Right hindlimb (tissue), 1 donor: ENCODE measurements at regions not wholly inside any gene's neighbourhood (a gene's known extent, or its start where the extent isn't known, plus 50 kb on each side); places are given as distances from the start of the nearest gene placed in this dataset.

Source experiments
- DNase-seq: peaks from one replicate; pipeline ENCODE4 v3.0.0-alpha.2; 2018

DNA sequence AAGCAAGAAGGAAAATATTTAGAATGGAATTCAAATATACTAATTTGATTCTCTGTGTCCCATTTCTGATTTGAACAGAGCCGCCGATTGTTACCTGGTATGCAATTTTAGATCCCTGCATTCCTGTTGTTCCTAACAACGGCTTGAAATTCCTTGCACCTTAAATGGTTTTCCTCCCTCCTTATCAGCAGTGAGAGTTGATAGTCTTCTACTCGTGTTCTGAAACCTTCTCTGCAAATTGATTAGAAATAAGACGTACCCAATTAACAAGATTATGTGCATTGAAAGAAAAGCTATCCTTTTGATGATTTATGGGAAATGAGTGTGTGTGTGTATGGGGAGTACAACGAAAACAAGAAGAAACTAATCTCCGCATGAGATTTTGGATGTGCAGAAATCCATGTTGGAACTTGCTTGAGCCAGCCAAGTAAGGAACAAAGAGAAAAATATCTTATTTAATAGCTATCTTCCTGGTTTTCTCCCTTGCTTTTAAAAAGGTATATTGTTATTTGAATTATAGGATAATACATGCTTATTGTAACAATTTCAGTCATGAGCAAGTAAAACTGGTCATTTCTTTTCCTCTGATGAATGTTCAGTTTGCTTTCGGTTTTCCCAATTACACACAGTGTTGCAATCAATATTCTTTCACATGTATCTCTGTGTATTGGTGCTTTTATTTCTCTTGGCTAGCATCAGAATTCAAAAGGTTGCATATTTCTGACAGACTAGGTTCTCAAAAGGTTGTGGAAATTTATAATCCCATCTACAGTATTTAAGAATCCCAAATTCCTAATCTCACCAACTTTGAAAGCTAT is 211.1 kb upstream of the ACTBL2 start:
- DNase-seq: no peak

DNA sequence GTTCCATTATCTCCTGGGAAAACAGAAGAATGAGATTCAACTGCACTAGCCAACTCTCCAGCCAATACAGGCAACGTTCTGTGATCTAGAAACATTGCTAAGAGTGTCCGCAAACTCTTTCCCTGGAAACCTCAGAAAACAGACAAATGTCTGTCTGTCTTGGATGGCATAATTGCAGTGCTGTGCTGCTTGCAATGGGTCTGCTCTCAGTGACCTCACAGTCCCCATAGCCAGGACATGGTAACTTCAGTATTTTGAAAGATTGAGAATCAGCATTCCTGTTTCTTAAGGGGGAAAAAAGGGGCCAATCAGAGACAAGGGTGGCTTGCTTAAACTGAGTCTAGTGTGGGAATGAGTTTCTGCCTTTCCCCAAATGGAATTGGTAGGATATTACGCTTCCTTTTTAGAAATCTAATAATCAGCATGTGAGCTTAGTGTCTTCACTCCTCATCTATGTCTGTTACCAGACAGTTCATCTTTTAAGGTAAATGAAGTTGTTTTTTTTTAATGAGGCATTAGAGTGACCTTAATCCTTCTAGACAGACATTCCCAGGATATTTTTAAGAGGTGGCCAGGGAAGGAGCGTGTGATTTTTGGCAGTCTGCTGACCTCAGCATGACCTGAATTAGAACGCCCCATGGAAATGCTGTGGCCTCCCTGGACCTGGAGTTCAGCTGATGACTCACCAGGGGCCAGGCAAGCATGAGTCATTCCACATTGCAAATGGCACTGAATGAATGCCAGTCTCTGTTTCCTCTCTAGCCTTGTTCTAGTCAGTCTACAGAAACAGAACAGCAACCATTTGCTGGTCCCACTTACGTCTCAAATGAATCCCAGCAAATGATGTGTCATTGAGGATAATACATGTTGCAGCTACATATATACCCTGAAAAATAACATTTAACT is 210.2 kb upstream of the ACTBL2 start:
- DNase-seq: peak; percentile 43

DNA sequence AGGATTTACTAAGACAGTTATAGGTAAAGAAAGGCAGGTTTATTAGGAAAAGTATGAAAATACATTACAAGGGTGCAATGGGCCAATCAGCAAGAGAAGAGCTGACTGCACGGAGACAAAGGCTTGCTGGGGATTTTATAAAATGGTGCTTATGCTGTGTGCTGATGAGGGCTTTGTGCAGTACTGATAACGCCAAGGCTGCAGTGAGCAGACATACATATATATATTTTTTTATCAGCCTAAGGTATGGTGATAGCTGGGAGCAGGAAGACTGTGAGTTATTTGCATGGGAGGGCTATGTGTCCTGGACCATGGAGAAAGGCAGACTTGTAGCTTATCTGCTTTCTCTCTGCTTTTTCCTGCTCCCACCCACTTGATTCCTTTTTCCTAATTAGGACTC is 208.1 kb upstream of the ACTBL2 start:
- no peak for DNase-seq

DNA sequence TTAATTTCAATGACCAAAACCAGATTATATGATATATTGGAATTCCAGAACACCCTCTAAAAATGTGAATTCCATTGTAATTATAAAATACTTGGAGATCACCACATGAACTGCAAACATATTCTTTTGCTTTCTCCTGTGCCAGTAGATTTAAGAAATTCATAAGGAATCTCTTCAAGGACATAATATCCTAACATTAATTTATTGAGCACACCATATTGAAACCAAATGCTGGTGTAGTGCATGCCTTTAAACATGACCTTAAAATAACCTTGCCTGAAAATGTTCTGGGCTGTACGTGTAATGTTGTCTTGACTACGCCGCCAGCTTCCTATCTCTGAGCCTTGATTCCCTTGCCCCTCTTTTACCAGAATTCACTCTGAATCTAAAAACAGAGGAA is 205.0 kb upstream of the ACTBL2 start:
- no peak for DNase-seq

DNA sequence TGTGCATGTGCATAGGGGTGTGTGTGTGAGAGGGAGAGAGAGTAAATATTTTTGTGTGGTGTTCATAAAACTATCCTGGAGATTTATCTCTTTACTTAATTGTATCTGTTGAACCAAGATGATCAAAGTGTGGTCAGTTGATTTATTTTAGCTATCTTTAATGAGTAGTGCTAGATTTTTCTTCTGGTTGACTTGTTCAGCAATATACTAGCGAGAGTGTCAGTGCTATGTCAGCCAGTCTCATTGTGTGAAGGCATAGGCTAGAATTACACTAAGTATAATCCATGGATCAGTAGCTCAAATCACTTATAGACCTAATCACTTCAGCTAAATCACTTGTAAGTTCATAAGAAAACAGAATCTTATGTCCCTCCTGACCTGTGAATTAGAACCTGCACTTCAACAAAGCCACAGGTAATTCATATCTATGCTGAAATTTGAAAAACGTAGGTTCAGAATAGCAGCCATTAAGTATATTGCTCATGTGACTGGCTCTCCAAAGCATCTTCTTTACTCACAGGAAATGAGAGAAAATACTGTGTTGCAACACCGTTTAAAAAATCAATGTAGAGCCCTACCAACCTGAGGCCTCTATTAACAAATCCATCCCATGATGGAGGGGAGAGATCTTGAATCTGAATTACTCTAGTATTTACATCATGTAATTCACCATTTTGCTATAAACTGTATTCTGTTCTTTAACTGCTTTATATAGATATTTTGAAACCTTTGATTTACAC is 203.1 kb upstream of the ACTBL2 start:
- no peak for DNase-seq

DNA sequence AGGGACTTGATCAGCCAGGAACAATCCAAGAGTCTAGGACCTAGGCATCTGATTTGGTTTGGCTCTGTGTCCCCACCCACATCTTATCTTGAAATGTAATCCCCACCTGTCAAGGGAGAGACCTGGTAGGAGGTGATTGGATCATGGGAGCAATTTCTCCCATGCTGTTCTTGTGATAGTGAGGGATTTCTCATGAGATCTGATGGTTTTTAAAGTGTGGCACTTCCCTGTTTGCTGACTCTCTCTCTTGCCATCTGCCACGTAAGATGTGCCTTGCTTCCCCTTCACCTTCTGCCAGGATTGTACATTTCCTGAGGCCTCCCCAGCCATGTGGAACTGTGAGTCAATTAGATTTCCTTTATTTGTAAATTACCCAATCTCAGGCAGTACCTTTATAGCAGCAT is 201.7 kb upstream of the ACTBL2 start:
- DNase-seq: no peak

DNA sequence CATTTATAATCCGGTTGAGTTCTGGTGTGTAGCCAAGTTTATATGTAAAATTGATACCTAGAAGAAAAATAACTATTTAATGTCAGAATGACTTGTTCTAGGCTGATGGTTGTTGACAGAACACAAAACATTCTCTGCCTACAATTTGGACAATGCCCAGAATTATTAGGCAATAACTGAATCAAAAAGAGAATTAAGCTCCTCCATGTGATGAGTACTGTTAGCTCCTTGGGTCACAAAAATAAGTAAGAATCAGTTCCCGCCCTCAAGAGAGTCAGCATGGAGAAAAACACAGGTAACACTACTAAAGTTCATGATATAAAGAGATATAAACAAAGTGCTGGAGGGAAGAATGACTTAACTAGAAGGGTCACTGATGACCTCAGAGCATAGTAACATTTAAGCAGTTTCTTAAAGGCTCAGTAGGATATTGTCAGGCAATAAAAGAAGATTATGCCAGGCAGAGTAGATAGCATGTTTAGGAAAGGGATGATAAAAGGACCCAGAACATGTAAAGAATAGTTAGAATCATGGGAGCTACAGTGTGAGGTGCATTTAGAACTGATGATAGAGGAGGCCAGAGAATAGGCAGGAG is 200.5 kb upstream of the ACTBL2 start:
- no peak for DNase-seq

DNA sequence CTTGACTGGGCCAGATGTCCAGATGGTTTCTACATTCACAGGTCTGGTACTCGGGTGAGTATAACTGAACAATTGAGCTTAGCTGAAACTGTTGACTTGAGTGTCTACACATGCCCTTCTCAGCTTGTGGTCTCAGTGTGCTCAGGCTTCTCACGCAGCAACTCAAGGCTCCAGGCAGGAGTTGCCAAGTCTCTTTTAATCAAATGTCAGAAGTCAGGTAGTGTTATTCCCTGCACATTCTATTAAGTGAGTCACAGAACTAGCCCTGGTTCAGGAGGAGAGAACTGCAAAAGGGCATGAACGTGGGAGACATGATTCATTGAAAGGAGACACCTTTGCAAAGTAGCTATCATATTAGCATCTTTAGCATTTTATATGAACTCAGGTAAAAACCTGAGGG is 199.3 kb upstream of the ACTBL2 start:
- DNase-seq: no peak

DNA sequence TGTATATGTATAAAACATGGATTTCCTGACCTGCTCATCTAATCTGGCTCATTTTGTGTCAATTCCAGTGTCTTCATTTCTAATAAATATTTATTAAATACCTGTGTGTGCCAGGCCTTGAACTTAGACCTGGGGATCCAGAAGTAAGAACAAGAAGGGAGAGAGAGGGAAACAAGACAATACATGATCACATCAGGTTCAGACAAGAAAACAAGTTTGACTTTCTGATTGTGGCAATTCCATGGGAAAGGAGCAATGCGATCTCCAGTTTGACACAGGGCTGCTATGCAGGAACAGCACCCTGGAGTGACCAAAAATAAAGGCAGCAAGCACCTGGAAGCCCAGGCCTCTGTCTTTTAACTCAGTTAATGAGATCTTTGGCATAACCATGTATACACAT is 198.1 kb upstream of the ACTBL2 start:
- DNase-seq: no peak

DNA sequence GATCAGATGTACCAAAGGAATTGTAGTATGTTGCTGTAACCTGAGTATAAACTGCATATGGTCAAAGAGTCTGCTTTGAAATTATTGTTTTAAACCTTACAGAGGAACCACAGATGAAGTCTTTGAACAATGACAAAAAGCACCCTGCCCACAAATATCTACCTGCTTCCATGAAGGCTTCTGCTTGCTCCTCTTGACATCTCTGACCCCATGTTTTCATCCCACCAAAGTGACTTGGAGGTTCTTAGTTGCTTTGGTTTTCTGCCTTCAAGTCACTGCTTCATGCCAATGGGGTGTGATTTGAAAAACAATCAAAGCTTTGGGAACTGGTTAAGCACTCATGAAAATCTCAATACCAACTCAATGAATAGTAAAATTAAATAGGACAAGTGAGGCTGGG is 194.6 kb upstream of the ACTBL2 start:
- no peak for DNase-seq

DNA sequence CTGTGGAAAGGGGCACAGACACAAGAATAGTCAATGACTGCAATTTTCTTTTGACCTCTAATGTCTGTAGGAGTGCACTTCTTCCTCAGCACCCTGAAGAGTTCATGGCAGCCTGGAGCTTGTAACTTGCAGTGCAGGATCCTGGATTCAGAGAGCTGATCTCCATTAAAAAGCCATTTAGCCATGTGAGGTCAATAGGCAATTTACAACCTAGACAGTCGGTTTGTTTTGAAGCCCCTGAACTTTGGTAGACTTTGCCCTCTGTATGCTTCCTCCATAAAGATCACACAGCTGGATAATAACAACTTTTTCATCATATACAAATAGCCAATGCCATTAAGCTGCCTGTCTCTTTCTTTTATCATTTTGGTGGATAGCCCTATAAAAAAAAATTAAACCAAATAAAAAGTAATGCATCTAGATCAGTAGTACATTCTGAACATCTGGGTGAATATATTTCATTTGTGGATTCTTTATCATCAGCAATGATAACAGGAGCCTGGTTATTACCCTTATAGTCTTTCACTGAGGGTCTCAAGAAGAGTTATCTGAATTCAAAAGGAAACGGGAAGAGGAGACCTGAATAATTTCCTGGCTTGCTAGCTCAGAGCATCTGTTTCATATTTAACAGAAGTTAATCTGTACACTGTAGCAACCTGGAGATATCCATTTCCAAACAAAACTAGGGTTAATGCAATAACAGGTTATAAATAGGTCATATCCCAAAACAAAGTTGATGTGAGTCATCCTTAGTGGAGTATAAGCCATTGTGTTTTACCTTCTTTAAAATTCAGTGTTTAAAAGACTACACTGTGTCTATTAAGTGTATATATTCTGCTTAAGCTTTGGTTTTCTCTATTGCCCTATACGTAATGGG is 193.8 kb upstream of the ACTBL2 start:
- no peak for DNase-seq

DNA sequence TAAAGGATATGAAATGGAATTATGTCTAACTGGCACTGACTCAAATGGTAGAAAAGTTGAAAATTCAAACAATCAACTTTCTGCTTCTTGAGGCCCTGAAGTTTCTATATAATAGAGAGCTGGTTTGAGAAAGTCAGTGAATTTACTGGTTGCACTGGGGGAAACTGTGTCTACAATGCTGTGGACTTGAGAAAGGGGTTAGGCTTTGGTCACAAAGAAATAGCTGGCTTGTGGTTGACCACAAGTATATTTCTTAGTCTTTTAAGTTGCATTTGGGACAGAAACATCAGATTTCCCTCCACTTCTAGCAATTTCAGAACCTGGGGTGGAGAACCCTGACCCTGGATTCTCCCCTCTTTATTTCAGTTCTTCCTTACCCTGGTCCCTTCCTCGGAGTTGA is 192.6 kb upstream of the ACTBL2 start:
- DNase-seq: no peak

DNA sequence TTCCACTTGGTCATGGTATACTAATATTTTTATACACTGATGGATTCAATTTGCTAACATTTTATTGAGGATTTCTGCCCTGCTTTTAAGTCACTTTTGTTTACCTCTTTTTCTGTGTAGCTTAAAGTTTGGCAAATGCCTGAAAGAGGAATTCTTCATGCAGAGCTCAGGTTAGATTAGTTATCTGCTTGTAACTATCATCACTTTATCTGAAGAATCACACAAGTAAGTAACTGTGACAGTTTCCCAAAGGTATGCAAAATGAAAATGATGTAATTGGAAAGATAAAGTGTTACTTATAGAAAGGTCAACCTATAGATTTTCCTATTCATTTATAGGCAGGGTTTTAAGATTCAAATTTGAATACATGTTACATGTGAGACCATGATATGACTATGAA is 188.8 kb upstream of the ACTBL2 start:
- DNase-seq: no peak

DNA sequence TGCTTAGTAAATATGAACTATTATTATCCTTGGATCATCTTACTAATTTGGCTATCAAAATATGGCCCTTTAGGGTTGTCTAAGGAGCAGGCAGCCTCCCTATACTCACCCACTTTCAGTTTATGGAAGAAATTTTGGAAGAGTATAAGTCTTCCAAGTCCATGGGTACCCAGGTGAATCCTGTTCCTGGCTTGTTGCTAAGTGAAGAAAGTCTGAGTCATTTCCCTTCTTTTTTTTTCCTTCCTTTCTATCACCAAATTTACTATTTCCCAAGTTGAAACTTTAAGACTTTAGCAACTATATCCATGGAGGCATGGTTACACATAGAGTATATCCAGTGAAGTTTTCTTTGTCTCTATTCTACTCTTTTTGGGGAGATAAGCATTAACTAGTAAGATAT is 184.0 kb upstream of the ACTBL2 start:
- DNase-seq: no peak

DNA sequence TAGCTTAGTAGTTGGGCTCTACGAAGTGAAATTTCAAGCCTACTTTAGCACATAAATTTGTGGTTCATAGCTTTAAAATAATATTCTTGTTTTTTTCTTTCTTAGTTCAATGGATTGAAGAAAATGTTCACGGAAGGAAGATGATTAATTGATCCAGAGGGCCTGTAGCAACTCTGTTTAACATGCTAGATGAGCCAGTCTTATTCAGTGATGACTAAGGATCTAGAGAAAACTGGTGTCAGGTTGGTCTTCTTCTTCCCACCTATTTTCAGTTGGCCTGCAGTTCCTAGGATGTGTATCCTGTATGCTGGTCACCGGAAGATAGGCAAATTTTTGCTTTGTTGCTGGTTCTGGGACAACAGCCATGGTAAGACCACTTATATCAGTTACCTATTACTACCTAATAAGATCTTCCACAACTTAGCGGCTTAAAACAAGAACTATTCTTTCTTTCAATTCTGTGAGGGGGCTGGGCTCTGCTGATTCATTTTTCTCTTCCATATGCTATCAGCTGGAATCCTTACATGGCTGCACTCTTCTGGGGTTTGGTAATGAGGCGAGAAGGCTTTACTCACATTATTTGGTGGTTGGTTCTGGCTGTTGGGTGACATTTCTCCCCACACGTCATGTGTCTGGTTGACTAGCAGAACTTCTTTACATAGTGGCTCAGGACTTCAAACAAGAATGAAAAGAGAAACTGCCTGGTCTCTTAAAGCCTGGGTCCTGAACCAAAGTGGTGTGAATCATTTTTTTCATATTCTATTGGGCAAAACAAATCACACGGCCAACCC is 182.7 kb upstream of the ACTBL2 start:
- no peak for DNase-seq

DNA sequence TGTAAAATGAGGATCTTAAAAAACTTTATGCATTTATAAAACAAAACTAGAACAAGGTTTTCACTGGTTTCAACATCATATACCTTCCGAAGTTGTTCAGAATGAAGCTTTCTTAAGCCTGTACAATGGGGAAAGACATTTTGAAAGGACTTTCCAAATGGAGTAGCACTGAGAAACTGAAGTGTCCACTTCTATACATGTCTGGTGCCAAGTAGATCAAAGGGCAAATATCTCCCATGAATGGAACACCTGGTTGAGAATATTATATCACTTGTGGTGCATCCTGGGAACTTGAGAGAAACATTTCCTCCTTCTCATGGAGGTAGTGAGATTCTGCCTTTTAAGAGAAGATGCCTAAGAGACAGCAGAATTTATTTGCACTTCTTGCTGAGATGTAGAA is 182.1 kb upstream of the ACTBL2 start:
- DNase-seq: no peak

DNA sequence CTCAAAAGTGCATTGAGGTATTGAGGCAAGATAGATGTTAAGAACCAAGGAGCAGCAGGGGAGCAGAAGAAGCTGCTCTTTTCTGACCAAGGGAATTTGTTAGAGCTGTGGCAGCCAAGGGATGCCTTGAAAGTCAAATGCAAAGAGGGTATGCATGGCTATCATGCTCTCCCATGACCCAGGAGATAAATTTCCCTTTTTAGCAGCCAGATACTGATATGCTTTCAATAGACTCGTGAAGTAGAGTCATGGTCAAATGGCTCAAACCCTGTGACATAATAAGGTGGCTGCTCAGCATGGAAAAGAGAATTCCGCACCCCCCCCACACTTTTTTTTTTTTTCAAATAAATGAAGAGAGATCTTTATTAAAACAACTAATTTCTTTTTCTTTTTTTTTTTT is 180.9 kb upstream of the ACTBL2 start:
- no peak for DNase-seq

DNA sequence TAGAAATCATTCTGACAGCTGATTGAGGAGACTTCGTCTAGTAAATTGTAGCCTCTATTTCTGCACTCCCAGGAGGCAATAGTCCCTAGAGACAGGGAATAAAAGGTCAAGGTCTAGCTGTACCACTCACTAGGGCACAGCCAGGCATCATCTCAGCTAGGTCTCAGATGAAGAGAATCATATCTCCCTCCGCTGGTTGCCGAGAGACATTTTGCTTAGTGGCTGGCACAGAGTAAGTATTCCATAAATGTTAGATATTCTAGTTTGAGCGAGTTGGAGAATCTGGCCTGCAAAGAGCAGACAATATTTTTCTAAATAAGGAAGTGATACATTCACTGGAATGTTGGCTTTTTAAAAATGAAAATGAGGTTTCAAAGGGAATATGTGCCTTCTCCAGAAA is 180.4 kb upstream of the ACTBL2 start:
- no peak for DNase-seq

DNA sequence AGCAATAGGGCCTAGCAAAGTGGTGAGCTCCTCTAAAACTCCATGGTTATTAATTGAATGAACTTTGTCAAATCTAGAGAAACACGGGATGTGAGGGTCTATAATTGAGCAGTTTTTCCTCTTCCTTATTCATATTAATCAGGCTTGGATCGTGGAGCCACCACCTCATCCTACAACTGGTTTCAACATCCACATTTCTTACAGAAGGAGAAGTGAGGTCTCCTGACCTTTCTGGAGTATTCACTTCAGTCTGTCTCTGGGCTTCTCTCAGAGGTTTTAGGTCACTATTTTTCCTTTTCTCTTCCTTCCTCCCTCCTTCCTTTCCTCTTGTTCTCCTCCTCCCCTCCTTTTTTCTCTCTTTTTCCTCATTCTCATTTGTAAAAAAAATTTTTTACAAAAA is 177.3 kb upstream of the ACTBL2 start:
- DNase-seq: no peak

DNA sequence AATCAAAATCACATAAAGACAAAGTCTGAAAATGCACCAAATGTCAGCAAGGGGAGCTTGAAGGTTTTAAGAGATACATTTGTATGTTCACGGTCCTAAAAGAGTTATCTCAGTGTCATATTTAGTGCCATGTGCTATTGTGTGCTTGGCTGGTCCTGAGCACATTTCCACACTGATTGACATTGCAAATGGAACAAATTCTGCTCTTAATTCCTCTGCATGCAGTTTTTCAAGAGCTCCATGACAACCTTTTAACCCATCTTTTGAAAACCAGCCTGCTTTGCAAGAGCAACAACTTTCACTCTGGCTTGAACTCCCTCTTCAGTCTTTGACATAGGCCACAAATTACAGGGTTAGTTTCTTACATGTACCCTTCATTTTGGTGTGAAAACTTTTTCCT is 175.4 kb upstream of the ACTBL2 start:
- DNase-seq: peak; percentile 19

DNA sequence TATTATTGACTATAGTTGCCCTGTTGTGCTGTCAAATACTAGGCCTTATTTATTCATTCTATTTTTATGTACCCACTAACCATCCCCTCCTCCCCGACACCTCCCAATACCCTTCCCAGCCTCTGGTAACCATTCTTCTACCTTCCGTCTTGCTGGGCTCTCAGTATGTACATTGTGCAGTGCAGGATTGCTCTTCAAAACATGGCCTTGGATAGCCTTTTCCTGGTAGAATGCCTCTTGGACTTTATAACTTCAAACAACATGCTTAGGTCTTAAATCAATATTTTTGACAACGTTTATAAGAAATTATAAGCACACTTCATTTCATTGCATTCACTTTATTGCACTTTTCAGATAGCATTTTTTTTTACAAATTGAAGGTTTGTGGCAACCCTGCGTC is 172.6 kb upstream of the ACTBL2 start:
- no peak for DNase-seq
